SK-N-SH treated with all-trans-retinoic acid at 6 μM for 48 hours (cell line): ENCODE measurements at regions not wholly inside any gene's neighbourhood (a gene's known extent, or its start where the extent isn't known, plus 50 kb on each side); places are given as distances from the start of the nearest gene placed in this dataset.

Source experiments
- ATAC-seq: fragments of 200-7000 bp; cut with Tn5 transposase; 3 replicates; pipeline ENCODE4 v1.9.1; 2020; ENCODE audit warnings: mild to moderate bottlenecking, moderate library complexity
- ARNTL ChIP-seq: fragments of 450-650 bp; formaldehyde crosslinking; IDR thresholded peaks from 2 replicates; pipeline ENCODE4 v1.5.0; 2020; ENCODE audit warnings: low read depth, mild to moderate bottlenecking, moderate library complexity, borderline replicate concordance
- BACH2 ChIP-seq: fragments of 250-450 bp; sonication (Bioruptor Pico); IDR thresholded peaks from 2 replicates; pipeline ENCODE4 v1.9.0; 2021; ENCODE audit warnings: mild to moderate bottlenecking, borderline replicate concordance
- CSDC2 ChIP-seq: fragments of 250-450 bp; sonication (Bioruptor Pico); IDR thresholded peaks from 2 replicates; pipeline ENCODE4 v1.5.0; 2020; ENCODE audit warnings: mild to moderate bottlenecking, moderate library complexity
- ESRRG ChIP-seq: fragments of 250-450 bp; sonication (Bioruptor Pico); IDR thresholded peaks from 2 replicates; pipeline ENCODE4 v1.6.1; 2021; ENCODE audit warnings: mild to moderate bottlenecking
- GLIS3 ChIP-seq: fragments of 250-450 bp; sonication (Bioruptor Pico); IDR thresholded peaks from 2 replicates; pipeline ENCODE4 v1.5.0; 2020; ENCODE audit warnings: mild to moderate bottlenecking, moderate library complexity
- ISL1 ChIP-seq: fragments of 250-450 bp; sonication (Bioruptor Pico); IDR thresholded peaks from 2 replicates; pipeline ENCODE4 v2.1.2; 2022; ENCODE audit warnings: mild to moderate bottlenecking, moderate library complexity
- OSR1 ChIP-seq: fragments of 250-450 bp; sonication (Bioruptor Pico); IDR thresholded peaks from 2 replicates; pipeline ENCODE4 v1.8.0; 2022; ENCODE audit warnings: moderate library complexity, mild to moderate bottlenecking, inconsistent platforms
- RARB ChIP-seq: fragments of 250-450 bp; sonication (Bioruptor Pico); IDR thresholded peaks from 2 replicates; pipeline ENCODE4 v1.8.0; 2021; ENCODE audit warnings: mild to moderate bottlenecking, moderate library complexity
- SNAI2 ChIP-seq: fragments of 250-450 bp; sonication (Bioruptor Pico); IDR thresholded peaks from 2 replicates; pipeline ENCODE4 v1.5.0; 2020; ENCODE audit warnings: mild to moderate bottlenecking, moderate library complexity
- TCF4 ChIP-seq: fragments of 250-450 bp; sonication (Bioruptor Pico); IDR thresholded peaks from 2 replicates; pipeline ENCODE4 v1.8.0; 2021; ENCODE audit warnings: mild to moderate bottlenecking, moderate library complexity, borderline replicate concordance
- ZC3H10 ChIP-seq: fragments of 250-450 bp; sonication (Bioruptor Pico); IDR thresholded peaks from 2 replicates; pipeline ENCODE4 v1.5.1; 2021; ENCODE audit warnings: mild to moderate bottlenecking, moderate library complexity
- ZFP3 ChIP-seq: fragments of 250-450 bp; sonication (Bioruptor Pico); IDR thresholded peaks from 2 replicates; pipeline ENCODE4 v1.5.0; 2020; ENCODE audit warnings: mild to moderate bottlenecking, moderate library complexity
- ZFP30 ChIP-seq: fragments of 450-650 bp; formaldehyde crosslinking; IDR thresholded peaks from 2 replicates; pipeline ENCODE4 v1.5.0; 2022; ENCODE audit warnings: mild to moderate bottlenecking, moderate library complexity
- ZNF565 ChIP-seq: fragments of 450-650 bp; formaldehyde crosslinking; conservative IDR thresholded peaks from 2 replicates; pipeline ENCODE4 v1.5.0; 2020; ENCODE audit warnings: low read depth, mild to moderate bottlenecking, moderate library complexity
- ZNF70 ChIP-seq: fragments of 450-650 bp; formaldehyde crosslinking; IDR thresholded peaks from 2 replicates; pipeline ENCODE4 v1.5.0; 2020; ENCODE audit warnings: mild to moderate bottlenecking, moderate library complexity
- ZNF8 ChIP-seq: fragments of 450-650 bp; formaldehyde crosslinking; IDR thresholded peaks from 2 replicates; pipeline ENCODE4 v1.5.0; 2020; ENCODE audit warnings: mild to moderate bottlenecking, moderate library complexity
- TF ChIP-seq, protein P1 (sequence below): fragments of 250-450 bp; sonication (Bioruptor Pico); IDR thresholded peaks from 2 replicates; pipeline ENCODE4 v1.5.1; 2020; ENCODE audit warnings: low read depth, mild to moderate bottlenecking, moderate library complexity
- TF ChIP-seq, protein P2 (sequence below): fragments of 250-450 bp; sonication (Bioruptor Pico); IDR thresholded peaks from 2 replicates; pipeline ENCODE4 v1.8.0; 2020; ENCODE audit warnings: mild to moderate bottlenecking, moderate library complexity, borderline replicate concordance
- TF ChIP-seq, protein P3 (sequence below): fragments of 250-450 bp; sonication (Bioruptor Pico); IDR thresholded peaks from 2 replicates; pipeline ENCODE4 v1.8.0; 2021; ENCODE audit warnings: low read depth, mild to moderate bottlenecking, moderate library complexity, borderline replicate concordance
- TF ChIP-seq, protein P4 (sequence below): fragments of 250-450 bp; sonication (Bioruptor Pico); IDR thresholded peaks from 2 replicates; pipeline ENCODE4 v1.5.1; 2021; ENCODE audit warnings: mild to moderate bottlenecking, moderate library complexity
- TF ChIP-seq, protein P5 (sequence below): fragments of 250-450 bp; sonication (Bioruptor Pico); IDR thresholded peaks from 2 replicates; pipeline ENCODE4 v1.5.0; 2020; ENCODE audit warnings: mild to moderate bottlenecking, moderate library complexity

DNA sequence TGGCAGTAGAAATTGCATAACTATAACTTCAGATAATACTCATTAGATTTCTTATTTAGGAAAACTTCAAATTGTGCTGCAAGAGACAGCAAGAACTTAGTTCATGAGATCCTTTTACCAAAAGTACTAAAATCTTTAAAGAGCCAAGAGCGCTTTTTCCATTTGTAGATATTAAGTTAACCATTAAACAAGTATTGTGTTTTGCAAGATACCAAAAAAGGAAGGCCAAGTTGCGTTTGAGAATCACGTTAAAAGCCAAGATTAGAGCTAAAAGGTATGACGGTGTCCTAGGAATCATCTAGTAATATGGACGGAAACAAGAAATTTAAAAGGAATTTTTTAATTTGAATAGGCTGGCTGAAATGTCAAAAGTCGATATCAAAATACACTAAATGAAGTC lies 361.3 kb upstream of the LYPLAL1 start (continued):
- TF ChIP-seq, protein P1, sequence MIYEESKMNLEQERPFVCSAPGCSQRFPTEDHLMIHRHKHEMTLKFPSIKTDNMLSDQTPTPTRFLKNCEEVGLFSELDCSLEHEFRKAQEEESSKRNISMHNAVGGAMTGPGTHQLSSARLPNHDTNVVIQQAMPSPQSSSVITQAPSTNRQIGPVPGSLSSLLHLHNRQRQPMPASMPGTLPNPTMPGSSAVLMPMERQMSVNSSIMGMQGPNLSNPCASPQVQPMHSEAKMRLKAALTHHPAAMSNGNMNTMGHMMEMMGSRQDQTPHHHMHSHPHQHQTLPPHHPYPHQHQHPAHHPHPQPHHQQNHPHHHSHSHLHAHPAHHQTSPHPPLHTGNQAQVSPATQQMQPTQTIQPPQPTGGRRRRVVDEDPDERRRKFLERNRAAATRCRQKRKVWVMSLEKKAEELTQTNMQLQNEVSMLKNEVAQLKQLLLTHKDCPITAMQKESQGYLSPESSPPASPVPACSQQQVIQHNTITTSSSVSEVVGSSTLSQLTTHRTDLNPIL (CRISPR knock-in tag), result no peak
- TF ChIP-seq SNAI2 (CRISPR knock-in tag) (no peak), GLIS3 (no peak)
- TF ChIP-seq, protein P2, sequence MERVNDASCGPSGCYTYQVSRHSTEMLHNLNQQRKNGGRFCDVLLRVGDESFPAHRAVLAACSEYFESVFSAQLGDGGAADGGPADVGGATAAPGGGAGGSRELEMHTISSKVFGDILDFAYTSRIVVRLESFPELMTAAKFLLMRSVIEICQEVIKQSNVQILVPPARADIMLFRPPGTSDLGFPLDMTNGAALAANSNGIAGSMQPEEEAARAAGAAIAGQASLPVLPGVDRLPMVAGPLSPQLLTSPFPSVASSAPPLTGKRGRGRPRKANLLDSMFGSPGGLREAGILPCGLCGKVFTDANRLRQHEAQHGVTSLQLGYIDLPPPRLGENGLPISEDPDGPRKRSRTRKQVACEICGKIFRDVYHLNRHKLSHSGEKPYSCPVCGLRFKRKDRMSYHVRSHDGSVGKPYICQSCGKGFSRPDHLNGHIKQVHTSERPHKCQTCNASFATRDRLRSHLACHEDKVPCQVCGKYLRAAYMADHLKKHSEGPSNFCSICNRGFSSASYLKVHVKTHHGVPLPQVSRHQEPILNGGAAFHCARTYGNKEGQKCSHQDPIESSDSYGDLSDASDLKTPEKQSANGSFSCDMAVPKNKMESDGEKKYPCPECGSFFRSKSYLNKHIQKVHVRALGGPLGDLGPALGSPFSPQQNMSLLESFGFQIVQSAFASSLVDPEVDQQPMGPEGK (CRISPR knock-in tag), result no peak
- TF ChIP-seq, protein P3, sequence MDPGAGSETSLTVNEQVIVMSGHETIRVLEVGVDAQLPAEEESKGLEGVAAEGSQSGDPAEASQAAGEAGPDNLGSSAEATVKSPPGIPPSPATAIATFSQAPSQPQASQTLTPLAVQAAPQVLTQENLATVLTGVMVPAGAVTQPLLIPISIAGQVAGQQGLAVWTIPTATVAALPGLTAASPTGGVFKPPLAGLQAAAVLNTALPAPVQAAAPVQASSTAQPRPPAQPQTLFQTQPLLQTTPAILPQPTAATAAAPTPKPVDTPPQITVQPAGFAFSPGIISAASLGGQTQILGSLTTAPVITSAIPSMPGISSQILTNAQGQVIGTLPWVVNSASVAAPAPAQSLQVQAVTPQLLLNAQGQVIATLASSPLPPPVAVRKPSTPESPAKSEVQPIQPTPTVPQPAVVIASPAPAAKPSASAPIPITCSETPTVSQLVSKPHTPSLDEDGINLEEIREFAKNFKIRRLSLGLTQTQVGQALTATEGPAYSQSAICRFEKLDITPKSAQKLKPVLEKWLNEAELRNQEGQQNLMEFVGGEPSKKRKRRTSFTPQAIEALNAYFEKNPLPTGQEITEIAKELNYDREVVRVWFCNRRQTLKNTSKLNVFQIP (CRISPR knock-in tag), result no peak

DNA sequence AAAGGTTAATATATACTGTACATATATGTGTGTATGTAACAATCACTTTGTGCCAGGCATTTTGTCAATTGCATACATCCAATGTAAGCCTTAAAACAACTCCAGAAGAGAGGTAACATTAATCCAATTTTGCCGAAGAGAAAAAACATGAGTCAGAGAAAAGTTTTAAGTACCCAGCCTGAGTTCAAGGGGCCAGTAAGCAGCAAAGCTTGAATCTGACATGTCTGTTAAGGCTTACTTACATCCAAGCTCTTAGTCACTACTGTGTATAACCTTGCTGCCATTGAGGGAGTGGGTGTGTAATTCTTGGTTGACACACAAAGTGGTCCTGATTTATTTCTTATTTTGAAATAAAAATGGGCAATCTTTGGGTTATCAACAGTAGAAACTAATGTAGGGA lies 360.4 kb upstream of the LYPLAL1 start:
- TF ChIP-seq ISL1 (CRISPR knock-in tag) (peak; percentile 50), ESRRG (CRISPR knock-in tag) (no peak), ARNTL (CRISPR knock-in tag) (no peak), GLIS3 (no peak)
- peak; percentile 88 for ATAC-seq

DNA sequence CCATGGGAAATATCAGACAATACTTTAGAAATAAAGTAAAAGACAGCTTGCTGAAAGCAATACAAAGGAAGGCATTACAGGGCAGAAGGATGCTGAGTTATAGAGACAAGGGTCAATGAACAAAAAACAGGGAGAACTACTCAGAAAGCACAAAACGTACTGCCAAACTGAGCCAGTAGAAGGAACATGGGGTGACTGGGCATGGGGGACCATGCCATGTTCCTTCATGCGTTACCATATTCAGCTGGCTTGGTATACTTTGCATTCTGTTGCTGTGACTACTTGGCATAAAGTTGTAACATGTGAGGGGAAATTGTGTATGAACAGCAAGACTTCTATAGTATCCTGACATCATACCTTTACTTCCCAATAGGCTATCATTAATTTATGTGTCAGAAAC lies 358.6 kb upstream of the LYPLAL1 start:
- ATAC-seq, result no peak
- TF ChIP-seq CSDC2, result no peak
- TF ChIP-seq ZC3H10 (CRISPR knock-in tag), result no peak
- no peak for TF ChIP-seq SNAI2 (CRISPR knock-in tag)
- TF ChIP-seq, protein P4, sequence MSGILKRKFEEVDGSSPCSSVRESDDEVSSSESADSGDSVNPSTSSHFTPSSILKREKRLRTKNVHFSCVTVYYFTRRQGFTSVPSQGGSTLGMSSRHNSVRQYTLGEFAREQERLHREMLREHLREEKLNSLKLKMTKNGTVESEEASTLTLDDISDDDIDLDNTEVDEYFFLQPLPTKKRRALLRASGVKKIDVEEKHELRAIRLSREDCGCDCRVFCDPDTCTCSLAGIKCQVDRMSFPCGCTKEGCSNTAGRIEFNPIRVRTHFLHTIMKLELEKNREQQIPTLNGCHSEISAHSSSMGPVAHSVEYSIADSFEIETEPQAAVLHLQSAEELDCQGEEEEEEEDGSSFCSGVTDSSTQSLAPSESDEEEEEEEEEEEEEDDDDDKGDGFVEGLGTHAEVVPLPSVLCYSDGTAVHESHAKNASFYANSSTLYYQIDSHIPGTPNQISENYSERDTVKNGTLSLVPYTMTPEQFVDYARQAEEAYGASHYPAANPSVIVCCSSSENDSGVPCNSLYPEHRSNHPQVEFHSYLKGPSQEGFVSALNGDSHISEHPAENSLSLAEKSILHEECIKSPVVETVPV (CRISPR knock-in tag), result no peak
- no peak for TF ChIP-seq ZNF70
- no peak for TF ChIP-seq ZFP30 (CRISPR knock-in tag)
- no peak for TF ChIP-seq RARB (CRISPR knock-in tag)
- TF ChIP-seq ISL1 (CRISPR knock-in tag), result no peak
- TF ChIP-seq ESRRG (CRISPR knock-in tag), result no peak
- TF ChIP-seq, protein P3 (CRISPR knock-in tag), result no peak
- TF ChIP-seq OSR1, result no peak
- no peak for TF ChIP-seq GLIS3
- TF ChIP-seq, protein P2 (CRISPR knock-in tag), result no peak
- no peak for TF ChIP-seq ZFP3 (CRISPR knock-in tag)
- no peak for TF ChIP-seq ZNF8
- no peak for TF ChIP-seq ZNF565 (CRISPR knock-in tag)
- TF ChIP-seq, protein P1 (CRISPR knock-in tag), result no peak
- TF ChIP-seq, protein P5, sequence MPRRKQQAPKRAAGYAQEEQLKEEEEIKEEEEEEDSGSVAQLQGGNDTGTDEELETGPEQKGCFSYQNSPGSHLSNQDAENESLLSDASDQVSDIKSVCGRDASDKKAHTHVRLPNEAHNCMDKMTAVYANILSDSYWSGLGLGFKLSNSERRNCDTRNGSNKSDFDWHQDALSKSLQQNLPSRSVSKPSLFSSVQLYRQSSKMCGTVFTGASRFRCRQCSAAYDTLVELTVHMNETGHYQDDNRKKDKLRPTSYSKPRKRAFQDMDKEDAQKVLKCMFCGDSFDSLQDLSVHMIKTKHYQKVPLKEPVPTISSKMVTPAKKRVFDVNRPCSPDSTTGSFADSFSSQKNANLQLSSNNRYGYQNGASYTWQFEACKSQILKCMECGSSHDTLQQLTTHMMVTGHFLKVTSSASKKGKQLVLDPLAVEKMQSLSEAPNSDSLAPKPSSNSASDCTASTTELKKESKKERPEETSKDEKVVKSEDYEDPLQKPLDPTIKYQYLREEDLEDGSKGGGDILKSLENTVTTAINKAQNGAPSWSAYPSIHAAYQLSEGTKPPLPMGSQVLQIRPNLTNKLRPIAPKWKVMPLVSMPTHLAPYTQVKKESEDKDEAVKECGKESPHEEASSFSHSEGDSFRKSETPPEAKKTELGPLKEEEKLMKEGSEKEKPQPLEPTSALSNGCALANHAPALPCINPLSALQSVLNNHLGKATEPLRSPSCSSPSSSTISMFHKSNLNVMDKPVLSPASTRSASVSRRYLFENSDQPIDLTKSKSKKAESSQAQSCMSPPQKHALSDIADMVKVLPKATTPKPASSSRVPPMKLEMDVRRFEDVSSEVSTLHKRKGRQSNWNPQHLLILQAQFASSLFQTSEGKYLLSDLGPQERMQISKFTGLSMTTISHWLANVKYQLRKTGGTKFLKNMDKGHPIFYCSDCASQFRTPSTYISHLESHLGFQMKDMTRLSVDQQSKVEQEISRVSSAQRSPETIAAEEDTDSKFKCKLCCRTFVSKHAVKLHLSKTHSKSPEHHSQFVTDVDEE (CRISPR knock-in tag), result no peak
- TF ChIP-seq TCF4 (CRISPR knock-in tag), result no peak
- no peak for TF ChIP-seq BACH2 (CRISPR knock-in tag)
- TF ChIP-seq, all 23 proteins: peak for 0
